ENCODE measurements at regions not wholly inside any gene's neighbourhood (a gene's known extent, or its start where the extent isn't known, plus 50 kb on each side); places are given as distances from the start of the nearest gene placed in this dataset.
"Not testable (repeated sequence)": the region's sequence is repeated elsewhere in the genome, so short reads cannot be mapped to it uniquely, and the experiment has no call there.

DNA sequence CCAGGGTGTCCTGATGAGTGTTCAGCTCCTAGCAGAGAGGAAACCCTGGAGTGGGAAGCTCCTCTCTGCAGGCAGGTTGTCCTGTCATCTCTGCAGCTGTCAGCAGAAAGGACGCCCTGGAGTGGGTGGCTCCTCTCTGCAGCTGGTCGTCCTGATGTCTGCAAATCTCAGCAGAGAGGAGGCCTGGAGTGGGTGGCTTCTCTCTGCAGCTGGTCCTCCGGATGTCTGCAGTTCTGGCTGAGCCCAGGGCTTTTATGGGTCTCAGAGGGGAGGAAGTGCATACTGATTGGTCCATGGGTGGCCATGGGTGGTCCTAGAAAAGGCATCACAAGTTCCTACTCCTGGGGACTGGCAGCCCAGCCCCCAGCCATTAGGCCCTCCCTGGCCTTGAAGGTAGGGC is 102.6 kb upstream of the BNIP2 start:
- no peaks in the 10 kb centered on the region for H3K4me1 ChIP-seq
- DNase-seq = no peak
- H3K9me3 ChIP-seq = no peaks in the 10 kb centered on the region
- no peaks in the 10 kb centered on the region for H3K36me3 ChIP-seq
- H3K27me3 ChIP-seq (replicated peaks in 1 of 7) = peaks cover 0 to 53% (median 3%) of the 10 kb centered on the region in 7 donors
- intact Hi-C loops (cut with DNase I; ENCODE audit: low total_unique reads) = no loop called here
- WGBS, 5 donors = 56 to 77% (median 72%) methylated on average over 2 to 3 of the region's 3 CpGs; no CpG with 5 or more reads in 1 of the 5 donors
- TF ChIP-seq, protein P1, sequence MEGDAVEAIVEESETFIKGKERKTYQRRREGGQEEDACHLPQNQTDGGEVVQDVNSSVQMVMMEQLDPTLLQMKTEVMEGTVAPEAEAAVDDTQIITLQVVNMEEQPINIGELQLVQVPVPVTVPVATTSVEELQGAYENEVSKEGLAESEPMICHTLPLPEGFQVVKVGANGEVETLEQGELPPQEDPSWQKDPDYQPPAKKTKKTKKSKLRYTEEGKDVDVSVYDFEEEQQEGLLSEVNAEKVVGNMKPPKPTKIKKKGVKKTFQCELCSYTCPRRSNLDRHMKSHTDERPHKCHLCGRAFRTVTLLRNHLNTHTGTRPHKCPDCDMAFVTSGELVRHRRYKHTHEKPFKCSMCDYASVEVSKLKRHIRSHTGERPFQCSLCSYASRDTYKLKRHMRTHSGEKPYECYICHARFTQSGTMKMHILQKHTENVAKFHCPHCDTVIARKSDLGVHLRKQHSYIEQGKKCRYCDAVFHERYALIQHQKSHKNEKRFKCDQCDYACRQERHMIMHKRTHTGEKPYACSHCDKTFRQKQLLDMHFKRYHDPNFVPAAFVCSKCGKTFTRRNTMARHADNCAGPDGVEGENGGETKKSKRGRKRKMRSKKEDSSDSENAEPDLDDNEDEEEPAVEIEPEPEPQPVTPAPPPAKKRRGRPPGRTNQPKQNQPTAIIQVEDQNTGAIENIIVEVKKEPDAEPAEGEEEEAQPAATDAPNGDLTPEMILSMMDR (IDR thresholded peaks at IDR 0.05 in 8 of 11, conservative IDR thresholded peaks at IDR 0.05 in 3 of 11) = no peak
- no peak for TF ChIP-seq POLR2A (IDR thresholded peaks at IDR 0.05)
- no peak for TF ChIP-seq POLR2AphosphoS5 (IDR thresholded peaks at IDR 0.05)
- H3K4me3 ChIP-seq = no peak overlapping the region
- H3K27ac ChIP-seq = no peak overlapping the region

DNA sequence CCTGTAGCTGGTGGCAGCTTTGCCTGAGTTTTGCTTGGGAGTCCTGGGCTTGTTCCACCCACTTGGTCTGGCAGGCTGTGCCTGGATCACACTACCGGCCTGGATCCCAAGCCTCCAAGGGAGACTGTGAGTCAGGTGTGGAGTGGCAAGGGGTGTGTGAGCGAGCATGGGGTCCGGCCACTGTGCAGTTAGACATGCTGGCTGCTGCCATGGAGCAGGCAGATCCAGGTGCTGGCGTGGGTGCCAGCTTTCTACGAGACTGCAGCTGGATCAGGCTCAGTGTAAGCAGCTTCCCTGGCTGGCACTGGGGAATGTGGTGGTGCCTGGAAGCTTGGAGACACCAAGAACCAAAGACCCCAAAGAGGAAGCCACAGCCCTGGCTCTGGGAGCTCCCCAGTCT is 102.0 kb upstream of the BNIP2 start:
- Histone ChIP-seq H3K4me3 (no peak overlapping the region), H3K27ac (no peak overlapping the region), H3K9me3 (no peaks in the 10 kb centered on the region), H3K36me3 (no peaks in the 10 kb centered on the region), H3K27me3 (replicated peaks in 1 of 7) (peaks cover 0 to 50% (median 3%) of the 10 kb centered on the region in 7 donors), H3K4me1 (no peaks in the 10 kb centered on the region)
- intact Hi-C loops (cut with DNase I; ENCODE audit: low total_unique reads) = no loop called here
- TF ChIP-seq, protein P1 (IDR thresholded peaks at IDR 0.05 in 8 of 11, conservative IDR thresholded peaks at IDR 0.05 in 3 of 11) = no peak
- TF ChIP-seq POLR2AphosphoS5 (IDR thresholded peaks at IDR 0.05) (no peak), POLR2A (IDR thresholded peaks at IDR 0.05) (no peak)
- 42 to 90% (median 71%) methylated on average over 2 to 5 of the region's 5 CpGs for WGBS, 5 donors
- DNase-seq = no peak

DNA sequence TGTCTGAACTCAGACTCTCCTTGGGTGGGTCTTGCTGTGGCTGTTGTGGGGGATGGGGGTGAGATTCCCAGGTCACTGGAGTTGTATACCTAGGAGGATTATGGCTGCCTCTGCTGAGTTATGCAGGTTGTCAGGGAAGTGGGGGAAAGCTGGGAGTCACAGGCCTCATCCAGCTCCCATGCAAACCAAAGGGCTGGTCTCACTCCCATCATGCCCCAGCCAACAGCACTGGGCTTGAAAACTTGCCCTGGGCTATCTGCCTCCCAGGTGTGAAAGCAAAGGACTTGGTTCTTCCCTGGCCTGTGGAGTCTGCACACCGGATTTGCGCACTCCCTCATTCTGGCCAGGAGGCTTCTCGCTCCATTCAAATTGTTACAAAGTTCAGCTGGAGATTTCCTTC is 97.3 kb upstream of the BNIP2 start:
- DNase-seq; H3K9me3 ChIP-seq; H3K36me3 ChIP-seq; H3K4me1 ChIP-seq; H3K27ac ChIP-seq; intact Hi-C loops (cut with DNase I; ENCODE audit: low total_unique reads); H3K4me3 ChIP-seq: not testable (repeated sequence)
- H3K27me3 ChIP-seq (replicated peaks in 1 of 7) = peaks cover 0 to 31% (median 0%) of the 10 kb centered on the region in 7 donors
- WGBS, 5 donors = 94 to 99% (median 98%) methylated on average over 3 of the region's 3 CpGs

DNA sequence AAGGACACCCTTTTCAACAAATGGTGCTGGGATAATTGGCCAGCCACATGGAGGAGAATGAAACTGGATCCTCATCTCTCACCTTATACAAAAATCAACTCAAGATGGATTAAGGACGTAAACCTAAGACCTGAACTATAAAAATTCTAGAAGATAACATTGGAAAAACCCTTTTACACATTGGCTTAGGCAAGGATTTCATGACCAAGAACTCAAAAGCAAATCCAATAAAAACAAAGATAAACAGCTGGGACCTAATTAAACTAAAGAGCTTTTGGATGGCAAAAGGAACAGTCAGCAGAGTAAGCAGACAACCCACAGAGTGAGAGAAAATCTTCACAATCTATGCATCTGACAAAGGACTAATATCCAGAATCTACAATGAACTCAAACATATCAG is 96.9 kb upstream of the BNIP2 start:
- DNase-seq; H3K9me3 ChIP-seq; H3K36me3 ChIP-seq; intact Hi-C loops (cut with DNase I; ENCODE audit: low total_unique reads); H3K27ac ChIP-seq; H3K4me1 ChIP-seq; H3K4me3 ChIP-seq: not testable (repeated sequence)
- WGBS, 5 donors = 76 to 96% (median 80%) methylated on average over 1 of the region's 1 CpG
- peaks cover 0 to 26% (median 0%) of the 10 kb centered on the region in 7 donors for H3K27me3 ChIP-seq (replicated peaks in 1 of 7)

DNA sequence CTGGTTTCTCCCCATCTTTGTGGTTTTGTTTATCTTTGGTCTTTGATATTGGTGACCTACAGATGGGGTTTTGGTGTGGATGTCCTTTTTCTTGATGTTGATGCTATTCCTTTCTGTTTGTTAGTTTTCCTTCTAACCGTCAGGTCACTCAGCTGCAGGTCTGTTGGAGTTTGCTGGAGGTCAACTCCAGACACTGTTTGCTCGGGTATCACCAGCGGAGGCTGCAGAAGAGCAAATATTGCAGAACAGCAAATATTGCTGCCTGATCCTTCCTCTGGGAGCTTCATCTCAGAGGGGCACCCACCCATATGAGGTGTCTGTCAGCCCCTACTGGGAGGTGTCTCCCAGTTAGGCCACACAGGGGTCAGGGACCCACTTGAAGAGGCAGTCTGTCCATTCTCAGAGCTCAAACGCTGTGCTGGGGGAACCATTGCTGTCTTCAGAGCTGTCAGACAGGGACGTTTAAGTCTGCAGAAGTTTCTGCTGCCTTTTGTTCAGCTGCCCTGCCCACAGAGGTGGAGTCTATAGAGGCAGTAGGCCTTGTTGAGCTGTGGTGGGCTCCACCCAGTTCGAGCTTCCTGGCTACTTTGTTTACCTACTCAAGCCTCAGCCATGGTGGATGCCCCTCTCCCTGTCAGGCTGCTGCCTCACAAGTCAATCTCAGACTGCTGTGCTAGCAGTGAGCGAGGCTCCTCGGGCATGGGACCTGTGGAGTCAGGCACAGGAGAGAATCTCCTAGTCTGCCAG is 94.8 kb upstream of the BNIP2 start:
- H3K4me1 ChIP-seq; DNase-seq; H3K4me3 ChIP-seq; H3K9me3 ChIP-seq; intact Hi-C loops (cut with DNase I; ENCODE audit: low total_unique reads); H3K36me3 ChIP-seq; H3K27ac ChIP-seq: not testable (repeated sequence)
- H3K27me3 ChIP-seq (replicated peaks in 1 of 7) = peaks cover 0 to 17% (median 0%) of the 10 kb centered on the region in 7 donors
- 70 to 74% (median 71%) methylated on average over 8 of the region's 8 CpGs for WGBS, 5 donors

All from spleen (tissue), 11 donors.